Activated CD4-positive, alpha-beta memory T cell treated with anti-CD3 and anti-CD28 coated beads, Interleukin-2, amount 10 ng/mL, durations not matched to agents 7 days and 5 days (primary cell): ENCODE measurements at regions not wholly inside any gene's neighbourhood (a gene's known extent, or its start where the extent isn't known, plus 50 kb on each side); places are given as distances from the start of the nearest gene placed in this dataset.

Source experiments
- CTCF ChIA-PET: fragments of 350-600 bp; sonication (Branson Sonifier 250); formaldehyde crosslinking; loops from one replicate; lab custom pipeline; 2021; ENCODE audit warnings: antibody characterized with exemption, inconsistent platforms; lab: Charles Lee
- POLR2A ChIA-PET: fragments of 350-600 bp; sonication (Branson Sonifier 250); formaldehyde crosslinking; loops from one replicate; lab custom pipeline; 2021; ENCODE audit warnings: antibody characterized with exemption; lab: Charles Lee
- DNase-seq: peaks from one replicate; pipeline ENCODE4 v3.0.0-alpha.2; 2020
- H3K27ac Mint-ChIP-seq: one replicate; pipeline ENCODE4 v1.8.0; 2021; ENCODE audit warnings: mild to moderate bottlenecking, mixed read lengths
- H3K27me3 Mint-ChIP-seq: one replicate; pipeline ENCODE4 v1.8.0; 2021; ENCODE audit warnings: mixed read lengths
- H3K36me3 Mint-ChIP-seq: one replicate; pipeline ENCODE4 v1.8.0; 2021; ENCODE audit warnings: low read depth, mixed read lengths
- H3K4me1 Mint-ChIP-seq: one replicate; pipeline ENCODE4 v1.8.0; 2021; ENCODE audit warnings: mixed read lengths
- H3K4me3 Mint-ChIP-seq: one replicate; pipeline ENCODE4 v1.8.0; 2021; ENCODE audit warnings: mild to moderate bottlenecking, mixed read lengths
- H3K9me3 Mint-ChIP-seq: one replicate; pipeline ENCODE4 v1.8.0; 2021; ENCODE audit warnings: mixed read lengths

GRCh38 chr12:45166056-45166455 lies 49.8 kb upstream of the ANO6 start:
- H3K27me3 Mint-ChIP-seq = peaks cover 17% of the 10 kb centered on the region
- peaks cover 2% of the 10 kb centered on the region for H3K9me3 Mint-ChIP-seq
- no peak for DNase-seq
- ChIA-PET CTCF (no interaction called here), POLR2A (no interaction called here)
- no peaks in the 10 kb centered on the region for H3K4me1 Mint-ChIP-seq
- H3K4me3 Mint-ChIP-seq = no peak overlapping the region
- H3K36me3 Mint-ChIP-seq = no peaks in the 10 kb centered on the region
- H3K27ac Mint-ChIP-seq = no peak overlapping the region
